NCI-H146 treated with DMSO at 0.1 percent for 48 hours (cell line): ENCODE measurements at regions not wholly inside any gene's neighbourhood (a gene's known extent, or its start where the extent isn't known, plus 50 kb on each side); places are given as distances from the start of the nearest gene placed in this dataset.
"Not testable (repeated sequence)": the region's sequence is repeated elsewhere in the genome, so short reads cannot be mapped to it uniquely, and the experiment has no call there.

Experiments used
- DNase-seq: peaks from one replicate; lab custom pipeline; 2025; ENCODE audit not compliant: unreplicated experiment; lab: John Stamatoyannopoulos, UW

DNA sequence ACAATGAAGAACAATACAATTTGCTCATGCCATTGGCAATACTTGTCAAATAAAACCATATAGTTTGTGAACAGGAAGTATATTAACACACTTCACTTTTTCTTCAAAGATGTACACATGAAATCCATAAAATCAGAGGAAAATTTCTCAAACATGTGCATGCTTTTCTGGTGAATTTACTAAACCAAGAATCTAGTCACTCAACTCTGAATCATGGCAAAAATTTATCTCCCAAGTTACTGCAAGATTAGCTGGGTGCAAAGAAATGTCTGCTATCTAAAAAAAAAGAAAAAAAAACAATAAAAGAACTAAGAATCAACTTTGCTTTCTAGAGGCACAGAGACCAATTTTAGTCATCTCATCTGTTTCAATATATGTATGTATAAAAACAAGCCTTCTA, 419.2 kb downstream of the NR4A2 start:
- no peak for DNase-seq

DNA sequence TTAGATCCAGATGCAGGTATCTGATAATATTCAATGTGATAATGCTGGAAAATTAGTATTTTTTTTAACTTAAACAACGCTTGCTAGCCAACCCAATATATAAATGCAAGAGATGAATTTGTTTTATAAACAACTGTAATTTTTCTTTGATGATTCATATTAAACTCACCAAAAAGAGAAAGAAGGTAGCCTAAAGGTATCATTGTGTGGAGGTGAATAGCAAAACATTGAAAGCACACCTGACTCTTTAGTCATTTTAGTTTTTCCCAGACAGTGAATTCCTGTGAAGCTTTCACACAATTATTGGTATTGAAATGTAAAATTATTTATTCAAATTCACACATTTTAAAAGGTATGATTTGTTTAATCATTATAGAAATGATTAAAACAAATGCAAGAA, 424.0 kb downstream of the NR4A2 start:
- DNase-seq: no peak

DNA sequence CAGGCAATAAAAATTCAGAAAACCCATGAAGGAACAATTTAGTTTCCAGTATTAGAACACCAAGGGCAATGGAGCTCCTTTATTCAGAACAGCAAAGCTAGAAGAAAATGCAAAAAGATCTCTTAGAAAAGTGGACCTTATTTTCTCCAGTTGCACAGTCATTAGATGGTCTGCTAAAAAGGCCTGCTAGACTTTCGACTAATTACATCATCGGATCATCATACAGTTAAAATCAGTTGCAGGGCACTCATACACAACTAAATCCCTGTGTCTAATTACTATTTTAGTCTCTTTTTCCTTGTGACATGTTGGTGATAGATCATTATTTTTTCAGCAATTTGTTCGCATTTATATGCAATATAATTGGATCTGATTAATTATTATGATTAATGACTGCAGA, 425.3 kb downstream of the NR4A2 start:
- no peak for DNase-seq

DNA sequence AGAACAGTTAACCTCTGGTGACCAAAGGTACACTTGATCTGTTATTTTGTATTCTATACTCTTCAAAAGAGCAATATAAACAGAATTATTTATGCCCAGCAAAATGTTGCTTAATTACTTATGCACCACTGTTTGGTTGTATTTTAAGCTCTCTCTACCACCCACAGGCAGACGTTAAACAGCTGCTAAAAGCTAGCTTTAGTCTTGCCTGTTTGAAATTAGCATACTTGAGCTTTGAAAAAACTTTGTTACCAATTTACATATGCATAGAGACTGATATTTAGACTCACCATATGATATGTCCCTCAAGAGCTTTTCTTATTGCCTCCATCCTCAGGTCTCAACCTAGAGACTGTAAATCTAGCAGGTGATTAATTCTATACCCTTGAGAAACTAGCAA, 426.9 kb downstream of the NR4A2 start:
- DNase-seq: no peak

DNA sequence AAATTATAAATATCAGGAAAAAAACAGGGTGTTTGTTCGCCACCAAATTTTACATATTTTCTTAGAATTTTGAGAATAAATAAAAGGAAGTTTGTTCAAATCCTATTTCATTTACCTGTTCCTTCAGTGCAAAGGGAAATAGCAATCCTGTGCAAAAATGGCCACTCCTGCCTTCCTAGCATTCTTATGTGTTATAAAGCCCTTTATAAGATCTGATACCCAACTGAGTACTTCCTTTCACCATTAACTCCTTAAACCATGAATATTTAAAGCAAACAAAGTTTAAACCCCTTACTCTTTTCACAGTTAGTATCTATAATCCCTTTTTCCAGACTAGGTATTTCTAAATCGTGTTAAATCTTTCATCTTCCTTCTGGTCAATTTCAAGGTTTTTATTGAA, 427.8 kb downstream of the NR4A2 start:
- DNase-seq: no peak

DNA sequence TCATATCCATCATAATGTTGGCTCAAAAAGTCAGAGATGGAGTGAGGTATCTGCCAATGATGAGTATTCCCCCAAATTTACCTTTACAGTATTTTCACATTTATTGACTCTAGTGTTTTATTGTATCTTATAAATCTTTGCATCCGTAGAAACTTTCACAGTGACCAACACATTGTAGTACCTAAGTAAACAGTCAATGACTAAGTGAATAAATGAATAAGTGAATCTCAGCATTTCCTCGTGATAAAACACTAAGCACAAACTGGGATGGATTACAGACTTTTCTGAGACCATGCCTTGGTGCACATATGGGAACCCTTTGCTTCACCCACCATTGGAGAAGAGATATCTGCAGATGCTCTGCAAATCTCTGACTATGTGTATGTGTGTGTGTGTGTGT, 429.9 kb downstream of the NR4A2 start:
- no peak for DNase-seq

DNA sequence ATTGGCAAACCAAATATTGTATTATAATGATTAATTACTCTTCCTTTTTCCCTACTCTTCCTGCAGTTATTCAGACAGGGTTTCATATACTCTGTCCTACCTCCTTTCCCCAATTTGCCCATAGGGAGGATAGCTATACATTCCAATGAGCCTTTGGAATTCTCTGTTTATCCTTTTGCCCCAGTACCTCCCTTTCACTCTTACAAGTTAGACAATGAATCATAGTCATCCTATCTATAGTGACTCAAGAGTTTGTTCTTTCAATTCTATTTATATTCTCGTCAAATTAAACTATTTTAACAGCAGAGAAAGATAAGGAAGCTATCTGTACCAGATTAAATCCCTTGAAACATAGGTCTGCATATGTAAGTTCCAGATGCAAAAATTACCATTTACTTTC, 437.5 kb downstream of the NR4A2 start:
- DNase-seq: no peak

DNA sequence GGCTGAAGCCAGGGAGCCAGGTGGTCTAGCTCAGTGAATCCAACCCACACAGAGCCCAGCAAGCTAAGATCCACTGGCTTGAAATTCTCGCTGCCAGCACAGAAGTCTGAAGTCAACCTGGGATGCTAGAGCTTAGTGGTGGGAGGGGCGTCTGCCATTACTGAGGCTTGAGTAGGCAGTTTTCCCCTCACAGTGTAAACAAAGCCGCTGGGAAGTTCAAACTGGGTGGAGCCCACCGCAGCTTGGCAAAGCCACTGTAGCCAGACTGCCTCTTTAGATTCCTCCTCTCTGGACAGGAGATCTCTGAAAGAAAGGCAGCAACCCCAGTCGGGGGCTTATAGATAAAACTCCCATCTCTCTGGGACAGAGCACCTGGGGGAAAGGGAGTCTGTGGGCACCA, 452.1 kb downstream of the NR4A2 start:
- DNase-seq: not testable (repeated sequence)

DNA sequence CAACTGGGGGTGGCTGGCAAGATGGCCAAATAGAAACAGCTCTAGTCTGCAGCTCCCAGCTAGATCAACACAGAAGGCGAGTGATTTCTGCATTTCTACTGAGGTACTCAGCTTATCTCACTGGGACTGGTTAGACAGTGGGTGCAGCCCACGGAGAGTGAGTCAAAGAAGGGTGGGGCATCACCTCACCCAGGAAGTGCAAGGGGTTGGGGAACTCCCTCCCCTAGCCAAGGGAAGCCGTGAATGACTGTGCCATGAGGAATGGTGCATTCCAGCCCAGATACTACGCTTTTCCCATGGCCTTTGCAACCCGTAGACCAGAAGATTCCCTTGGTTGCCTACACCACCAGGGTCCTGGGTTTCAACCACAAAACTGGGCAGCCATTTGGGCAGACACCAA, 452.6 kb downstream of the NR4A2 start:
- DNase-seq: not testable (repeated sequence)

DNA sequence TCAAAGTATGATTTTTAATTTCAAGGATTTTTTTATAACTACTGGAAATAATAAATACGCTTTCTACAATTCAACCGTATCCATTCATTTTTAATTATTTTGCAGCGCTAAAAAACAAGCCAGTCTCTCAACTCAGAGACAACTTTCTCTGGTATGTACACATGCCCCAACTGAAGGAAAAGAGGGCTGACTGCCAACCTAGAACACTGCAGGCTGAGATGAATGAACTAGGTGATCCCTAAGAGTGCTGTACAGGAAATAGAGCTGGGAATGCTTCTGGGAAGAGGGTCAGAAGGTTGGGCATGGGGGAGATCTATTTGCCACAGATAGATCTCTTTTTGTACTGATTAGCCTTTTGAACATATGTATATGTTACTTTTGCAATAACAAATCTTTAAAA, 460.1 kb downstream of the NR4A2 start:
- no peak for DNase-seq

DNA sequence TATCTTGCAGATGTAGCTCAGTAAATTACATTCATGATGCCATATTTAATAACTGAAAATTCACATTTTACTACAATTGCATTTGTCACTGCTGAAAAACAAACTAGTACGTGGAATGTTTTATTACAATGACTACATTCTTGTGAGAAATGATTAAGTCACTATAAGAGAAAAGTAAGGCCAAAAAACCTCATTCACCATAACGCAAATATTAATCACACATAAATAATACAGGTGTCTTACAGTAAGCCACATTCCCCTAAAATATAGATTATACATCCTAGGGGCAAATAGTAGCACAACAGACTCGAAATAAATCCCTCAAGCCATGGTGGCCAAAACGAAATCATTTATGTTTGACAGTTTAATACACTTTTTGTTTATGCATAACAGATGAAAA, 460.6 kb downstream of the NR4A2 start:
- DNase-seq: no peak

DNA sequence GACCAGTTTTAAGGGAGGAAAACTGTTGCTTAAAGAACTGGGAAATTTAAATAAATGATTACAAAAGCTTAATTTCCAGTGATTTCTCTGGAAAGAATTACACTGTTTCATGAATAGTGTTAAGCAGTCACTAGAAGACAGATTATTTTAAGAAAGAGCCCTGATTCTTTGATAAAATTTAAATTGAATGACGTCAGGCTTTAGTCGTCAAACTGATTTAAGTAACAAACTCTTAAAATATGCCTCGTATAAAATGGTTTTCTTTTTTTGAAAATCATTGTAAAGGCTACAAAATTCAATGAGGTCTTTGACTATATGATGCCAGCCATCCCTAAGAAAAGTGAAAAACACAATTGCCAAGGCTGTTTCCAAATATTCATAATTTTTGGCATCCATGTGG, 465.0 kb downstream of the NR4A2 start:
- DNase-seq: no peak

DNA sequence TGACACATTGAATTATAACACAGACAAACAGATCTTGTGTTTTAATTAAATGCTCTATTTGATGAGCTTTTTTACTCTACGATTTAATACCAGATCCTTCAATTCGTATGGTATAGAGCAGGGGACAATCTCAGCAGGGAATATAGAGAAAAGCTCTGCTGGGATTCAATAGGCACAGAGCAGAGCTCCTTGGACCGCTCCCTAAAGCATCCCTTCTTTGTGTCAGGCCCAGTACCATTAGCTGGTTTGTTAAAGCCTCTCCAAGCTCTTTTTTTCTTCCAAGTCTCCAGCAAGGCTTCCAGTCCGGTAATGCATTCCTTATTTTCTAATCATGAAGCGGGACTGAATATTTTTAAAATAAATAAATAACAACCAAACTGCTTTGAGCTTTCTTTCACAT, 466.0 kb downstream of the NR4A2 start:
- DNase-seq: no peak

DNA sequence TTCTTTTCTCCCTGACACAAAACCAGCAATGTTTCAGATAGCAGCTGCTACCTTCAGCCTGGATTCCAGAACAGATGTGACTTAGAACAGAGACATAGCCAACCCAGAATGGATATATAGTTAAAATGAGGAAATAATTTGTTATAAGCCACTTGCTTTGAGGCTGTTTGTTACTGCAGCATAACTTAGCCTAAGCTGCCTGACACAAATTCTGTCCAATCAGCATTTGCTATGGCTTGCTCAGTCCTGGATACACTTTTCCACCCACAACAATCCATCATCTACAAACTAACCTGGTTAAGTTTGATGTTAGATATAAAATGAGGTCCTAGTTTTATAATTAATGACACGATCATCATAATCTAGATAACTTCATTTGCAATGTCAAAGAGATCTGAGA, 480.4 kb downstream of the NR4A2 start:
- DNase-seq: no peak

DNA sequence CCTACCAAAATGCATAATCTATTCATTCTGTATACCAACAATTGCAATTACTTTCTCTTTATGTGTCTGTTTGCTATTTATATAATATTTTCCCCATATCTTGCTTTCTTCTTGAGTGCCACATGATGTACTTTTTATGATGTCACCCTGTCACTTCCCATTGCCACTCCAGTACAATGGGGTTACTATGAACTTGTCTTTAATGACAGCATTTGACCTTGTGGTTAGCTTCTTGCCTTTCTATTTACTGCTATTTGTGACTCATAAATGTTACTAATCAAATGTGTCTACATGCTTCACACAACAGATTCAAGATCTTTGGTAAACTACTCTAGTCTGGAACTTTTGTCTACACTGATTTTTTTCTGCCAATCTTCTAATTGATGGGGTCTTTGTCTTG, 486.3 kb downstream of the NR4A2 start:
- no peak for DNase-seq

DNA sequence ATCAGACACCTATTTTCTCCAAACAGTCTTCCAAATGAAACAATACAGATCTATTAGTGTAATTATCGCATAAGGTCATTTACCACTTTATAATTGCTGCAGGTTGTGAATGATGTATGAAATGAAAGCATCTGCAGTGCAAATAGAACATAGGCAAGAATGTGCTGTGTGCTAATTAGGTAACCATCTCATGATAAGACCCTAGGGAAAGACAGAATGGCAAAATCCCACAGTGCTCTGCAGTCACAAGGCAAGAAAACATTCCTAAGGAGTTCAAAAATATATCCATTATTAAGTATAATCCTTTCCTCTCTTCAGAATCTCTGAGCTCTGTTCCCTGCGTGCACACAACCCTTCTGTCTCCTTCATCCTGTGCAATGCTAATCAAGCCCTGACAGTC, 488.1 kb downstream of the NR4A2 start:
- no peak for DNase-seq

DNA sequence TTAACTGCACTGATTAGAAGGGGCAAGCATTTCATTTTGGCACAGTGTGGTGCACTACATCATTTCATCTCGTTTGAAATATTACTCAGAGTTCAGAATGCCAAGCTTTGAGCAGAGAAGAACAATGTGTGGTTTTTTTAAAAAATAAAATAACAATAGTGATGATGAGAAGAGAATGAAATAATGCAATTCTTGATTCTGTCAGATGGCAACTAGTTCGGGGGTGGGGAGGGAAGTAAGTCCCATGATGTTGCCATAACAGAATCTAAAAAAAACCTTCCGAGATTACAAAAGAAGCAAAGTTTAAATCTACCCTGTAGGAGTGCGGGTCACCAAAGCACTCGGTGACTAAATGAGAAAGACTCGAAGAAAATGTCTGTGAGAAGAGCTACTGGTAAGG, 490.4 kb downstream of the NR4A2 start:
- no peak for DNase-seq

DNA sequence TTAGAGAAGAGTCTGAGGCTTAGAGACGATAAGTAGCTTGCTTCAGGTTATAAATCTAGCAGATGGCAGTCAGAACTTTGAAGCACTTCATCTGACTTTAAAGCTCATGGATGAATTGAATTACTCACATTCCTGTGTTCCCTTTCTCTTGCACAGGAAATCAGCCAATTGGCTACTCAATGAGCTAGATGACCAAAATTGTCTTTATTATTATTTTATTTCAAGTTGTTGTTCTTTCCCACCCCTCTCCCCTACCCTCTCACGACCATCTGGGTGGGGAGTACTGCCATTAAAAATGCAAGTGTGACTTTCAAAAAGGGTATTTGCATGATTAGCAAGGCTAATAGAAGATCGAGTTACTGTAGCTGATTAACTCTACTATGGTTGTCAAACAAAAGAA, 491.1 kb downstream of the NR4A2 start:
- DNase-seq: no peak

DNA sequence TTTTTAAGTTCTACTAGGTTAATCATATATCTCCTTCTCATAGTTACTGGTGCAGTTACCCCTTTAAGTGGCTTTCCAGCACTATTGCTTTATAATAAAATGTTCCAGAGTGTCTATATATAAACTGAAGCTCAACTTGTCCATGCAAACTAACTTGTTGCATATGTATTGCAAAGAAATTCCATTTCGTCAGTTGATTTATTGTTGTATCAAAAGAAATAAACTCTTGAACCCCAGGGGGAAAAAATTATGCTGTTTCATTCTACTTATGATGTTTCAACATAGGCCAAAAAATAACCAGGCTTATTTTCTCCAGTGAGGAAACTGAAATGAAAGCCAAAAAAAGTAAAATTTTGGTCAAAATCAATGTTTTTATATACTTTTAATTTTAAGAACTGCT, 491.9 kb downstream of the NR4A2 start:
- DNase-seq: no peak

DNA sequence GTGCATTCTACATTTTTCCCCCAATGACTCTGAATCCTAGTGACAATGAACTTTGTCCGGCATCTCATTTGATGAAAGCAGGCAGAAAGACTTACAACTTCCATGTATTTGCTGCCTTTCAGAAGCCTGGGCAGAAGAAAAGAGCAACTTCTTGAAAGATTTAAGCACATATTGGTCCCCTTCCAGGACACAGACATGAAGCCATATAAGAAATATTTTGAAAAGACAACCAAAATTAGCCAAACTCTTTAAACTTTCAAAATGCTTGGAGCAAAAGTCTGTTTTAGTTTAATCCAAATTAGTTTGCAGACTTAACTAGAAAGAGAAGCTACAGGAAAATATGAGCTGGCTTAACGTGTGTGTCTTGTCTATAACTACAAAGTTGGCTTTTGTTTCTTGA, 492.5 kb downstream of the NR4A2 start:
- DNase-seq: no peak

DNA sequence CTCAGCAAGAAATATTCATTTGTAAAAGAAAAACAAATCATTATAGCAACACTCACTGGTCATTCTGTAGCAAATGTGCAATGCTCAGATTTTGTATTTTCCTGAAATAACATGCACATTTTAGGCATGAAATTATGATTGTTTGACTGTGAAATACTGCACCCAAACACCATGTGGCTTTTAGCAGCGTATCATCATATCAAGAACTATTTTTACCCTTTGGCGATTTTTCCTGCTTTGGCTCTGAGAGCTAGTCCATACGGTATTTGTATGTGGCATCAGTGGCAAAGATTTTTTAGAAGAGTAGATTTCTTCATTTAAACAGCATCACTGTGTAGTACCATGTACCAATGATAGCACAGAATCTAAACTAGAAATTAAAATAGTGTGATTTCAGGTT, 493.1 kb downstream of the NR4A2 start:
- DNase-seq: no peak

DNA sequence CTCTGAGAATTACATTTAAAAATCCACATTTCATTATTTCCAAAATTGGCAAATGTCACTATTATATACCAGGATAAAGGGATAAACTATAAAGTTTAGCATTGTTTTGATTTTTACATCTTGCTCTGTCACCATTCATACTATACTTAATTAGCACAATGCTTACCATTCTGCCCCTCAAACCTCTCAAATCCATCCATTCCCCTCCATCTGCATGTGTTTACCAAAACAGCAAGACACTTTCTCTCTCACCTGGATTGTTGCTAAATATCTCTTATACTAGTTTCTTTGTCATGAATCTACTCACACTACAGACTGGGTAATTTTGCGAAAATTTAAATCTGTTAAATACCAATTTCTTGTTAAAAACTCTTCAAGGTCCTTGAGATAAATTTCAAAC, 496.1 kb downstream of the NR4A2 start:
- no peak for DNase-seq

DNA sequence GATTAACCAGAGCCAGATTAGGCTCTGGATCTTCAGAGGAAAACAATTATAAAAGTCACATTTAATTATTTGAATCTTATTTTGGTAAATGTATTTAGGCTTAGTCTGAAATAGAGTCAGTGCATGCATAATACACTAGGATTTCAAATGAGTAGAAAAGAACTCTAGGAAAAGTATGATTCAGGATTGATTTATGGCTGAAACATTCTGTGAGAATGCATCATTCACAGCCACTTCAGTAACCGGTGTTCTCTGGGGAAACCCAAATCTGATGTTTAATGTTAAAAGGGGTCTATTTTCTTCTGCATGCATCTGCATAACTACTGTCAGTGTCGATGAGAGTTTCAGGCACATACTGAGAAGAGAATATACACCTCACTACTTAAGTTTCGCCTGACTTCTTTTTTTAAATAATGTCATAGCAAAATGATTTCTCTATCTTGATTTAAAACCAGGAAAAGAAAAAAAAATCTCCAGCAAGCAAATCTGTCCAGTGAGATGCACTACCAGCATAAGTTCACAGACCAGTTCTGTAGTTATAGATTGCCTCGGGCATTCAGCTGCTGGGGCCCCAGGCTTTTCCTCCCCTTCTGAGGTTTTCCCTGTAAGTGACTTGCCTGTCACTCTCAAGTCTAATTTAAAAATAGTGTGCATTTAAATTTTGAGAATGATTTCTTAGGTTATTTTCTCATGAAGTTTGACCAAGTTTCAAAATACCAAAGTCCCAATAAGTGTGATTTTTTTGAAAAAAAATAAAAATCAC, 501.5 kb downstream of the NR4A2 start:
- peak; percentile 66 for DNase-seq

DNA sequence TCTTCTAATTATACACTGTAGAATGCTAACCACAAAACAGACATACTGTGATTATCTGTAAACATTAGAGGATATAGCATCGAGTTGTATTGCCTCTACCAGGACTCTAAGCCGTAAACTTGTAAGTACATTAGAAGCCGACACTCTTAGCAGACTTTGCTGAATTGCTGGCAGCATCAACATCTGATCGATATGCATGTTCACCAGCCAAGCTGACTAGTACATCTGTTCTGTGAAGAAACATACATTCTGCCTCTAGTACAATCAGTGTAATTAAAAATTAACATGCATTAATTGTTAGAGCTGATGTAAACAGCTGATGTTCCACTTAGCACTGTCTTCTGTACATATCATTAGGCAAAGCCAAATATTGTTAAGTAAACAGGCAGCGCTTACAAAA, 502.2 kb downstream of the NR4A2 start:
- DNase-seq: peak; percentile 18
